K562 (cell line): ENCODE measurements at regions not wholly inside any gene's neighbourhood (a gene's known extent, or its start where the extent isn't known, plus 50 kb on each side); places are given as distances from the start of the nearest gene placed in this dataset.

Source experiments
- ATAC-seq: fragments of 200-7000 bp; cut with Tn5 transposase; 3 replicates; pipeline ENCODE4 v1.9.1; 2020; ENCODE audit warnings: moderate library complexity
- BruUV-seq: library from RNA; stranded (reverse); fragments of 400-500 nt; replicated peaks from 2 replicates; lab custom pipeline; 2021; lab: Mats Ljungman, UMichigan
- CTCF ChIA-PET: fragments of 300-600 bp; formaldehyde crosslinking; extraction: SDS; loops from one replicate; lab custom pipeline; 2021; ENCODE audit warnings: low intra/inter-chr PET ratio; lab: Yijun Ruan, JAX
- POLR2A ChIA-PET: fragments of 300-600, 350-650 bp; sonication (Branson Sonifier 250); formaldehyde crosslinking; extraction: SDS; loops from one replicate; lab custom pipeline; 2021; ENCODE audit warnings: antibody characterized with exemption, inconsistent platforms; lab: Yijun Ruan, JAX
- DNase-seq, 4 experiments: peaks; one replicate each; pipeline versions ENCODE4 v3.0.0 to v3.0.0-alpha.2; 2011 to 2018; ENCODE audit warnings: low spot score in 3 of 4, mixed read lengths in 3 of 4; ENCODE audit errors: extremely low read depth in 1 of 4
- FAIRE-seq: peaks from 2 replicates; lab custom pipeline; 2011; peaks lifted over from hg19 to GRCh38; lab: Jason Lieb, UNC
- H2AFZ ChIP-seq: 2 replicates; pipeline ENCODE4 v1.6.0; 2011; ENCODE audit warnings: low read depth, low read length, control low read depth, inconsistent platforms
- H3K27ac ChIP-seq: fragments of 200-600 bp; 3 replicates; pipeline ENCODE4 v1.8.0; 2011; ENCODE audit warnings: low read depth, mild to moderate bottlenecking, control low read depth, inconsistent platforms, low read length, moderate library complexity, mixed read lengths; ENCODE audit errors: extremely low read depth
- H3K27me3 ChIP-seq, 2 experiments: fragments of 300-600 bp in 1 of 2; 2 replicates in 1 of 2; 3 replicates in 1 of 2; pipeline versions ENCODE4 v1.6.0 to v1.8.0; 2011; ENCODE audit warnings: inconsistent platforms in 2 of 2, low read length in 2 of 2, mild to moderate bottlenecking in 1 of 2, mixed read lengths in 1 of 2, moderate library complexity in 1 of 2; ENCODE audit not compliant: control insufficient read depth in 2 of 2, insufficient read depth in 2 of 2
- H3K36me3 ChIP-seq: fragments of 300-600 bp; 3 replicates; pipeline ENCODE4 v1.8.0; 2011; ENCODE audit warnings: mild to moderate bottlenecking, low read length, inconsistent platforms; ENCODE audit not compliant: control insufficient read depth, insufficient read depth
- H3K4me1 ChIP-seq, 2 experiments: fragments of 200-600 bp in 1 of 2; replicated peaks in 1 of 2; 2 replicates in 1 of 2; 3 replicates in 1 of 2; pipeline versions ENCODE4 v1.5.1 to v1.8.0; 2011; ENCODE audit warnings: inconsistent platforms in 2 of 2, low read length in 2 of 2, mild to moderate bottlenecking in 1 of 2, mixed read lengths in 1 of 2, moderate library complexity in 1 of 2; ENCODE audit not compliant: control insufficient read depth in 2 of 2, insufficient read depth in 2 of 2
- H3K4me2 ChIP-seq: 2 replicates; pipeline ENCODE4 v1.6.1; 2011; ENCODE audit warnings: low read length, control low read depth, inconsistent platforms, mixed read lengths; ENCODE audit not compliant: insufficient read depth
- H3K4me3 ChIP-seq: fragments of 200-600 bp; sonication (generic), shearing (Covaris generic); 2 replicates; pipeline ENCODE4 v1.5.1; 2016; ENCODE audit warnings: control low read depth, inconsistent platforms
- H3K79me2 ChIP-seq: fragments of 200-600 bp; 3 replicates; pipeline ENCODE4 v1.8.0; 2011; ENCODE audit warnings: low read length, inconsistent platforms; ENCODE audit not compliant: control insufficient read depth, insufficient read depth
- H3K9ac ChIP-seq, 2 experiments: 2 replicates each; pipeline versions ENCODE4 v1.6.0 to v1.6.1; 2011; ENCODE audit warnings: low read depth in 2 of 2, low read length in 2 of 2, control low read depth in 1 of 2, inconsistent platforms in 1 of 2, mild to moderate bottlenecking in 1 of 2, mixed read lengths in 1 of 2; ENCODE audit not compliant: insufficient read depth in 1 of 2
- H3K9me1 ChIP-seq: one replicate; pipeline ENCODE4 v1.6.0; 2011; ENCODE audit warnings: inconsistent platforms, mild to moderate bottlenecking, low read length, moderate library complexity; ENCODE audit not compliant: control insufficient read depth, insufficient read depth
- H3K9me3 ChIP-seq: replicated peaks from 2 replicates; pipeline ENCODE4 v1.5.1; 2011; ENCODE audit warnings: low read depth, low read length, inconsistent platforms; ENCODE audit not compliant: control insufficient read depth, insufficient read depth
- H4K20me1 ChIP-seq: replicated peaks from 2 replicates; pipeline ENCODE4 v1.6.1; 2011; ENCODE audit warnings: low read length, inconsistent platforms, mixed read lengths; ENCODE audit not compliant: control insufficient read depth, insufficient read depth
- PHTF2 ChIP-seq: fragments of 250-450 bp; sonication (Bioruptor Pico); IDR thresholded peaks from 2 replicates; pipeline ENCODE4 v1.5.0; 2021; ENCODE audit warnings: mild to moderate bottlenecking
- WGBS: fragments of 100-300 bp; shearing (Covaris generic); methylation state at CpG from one replicate; pipeline ENCODE4 v1.1.6; 2016; ENCODE audit warnings: low coverage, mixed read lengths; ENCODE audit not compliant: insufficient coverage; ENCODE audit errors: missing lambda C conversion rate; 5-methylcytosine and 5-hydroxymethylcytosine counted together
- in situ Hi-C: fragments of 300-500 bp; cut with MboI; formaldehyde crosslinking; loops from 4 replicates; pipeline ENCODE4 v1.15.0; 2018; ENCODE audit warnings: inconsistent platforms, mixed read lengths
- intact Hi-C: fragments of 100-400 bp; cut with micrococcal nuclease; formaldehyde crosslinking; loops from 2 replicates; pipeline ENCODE4 v1.14.2; 2022
- TF ChIP-seq, protein P1 (sequence below): fragments of 250-450 bp; sonication (Bioruptor Pico); IDR thresholded peaks from 2 replicates; pipeline ENCODE4 v1.4.0; 2020; ENCODE audit warnings: borderline replicate concordance
- TF ChIP-seq, protein P2 (sequence below): fragments of 250-450 bp; sonication (Bioruptor Pico); IDR thresholded peaks from 2 replicates; pipeline ENCODE4 v1.5.0; 2022; ENCODE audit warnings: mild to moderate bottlenecking

DNA sequence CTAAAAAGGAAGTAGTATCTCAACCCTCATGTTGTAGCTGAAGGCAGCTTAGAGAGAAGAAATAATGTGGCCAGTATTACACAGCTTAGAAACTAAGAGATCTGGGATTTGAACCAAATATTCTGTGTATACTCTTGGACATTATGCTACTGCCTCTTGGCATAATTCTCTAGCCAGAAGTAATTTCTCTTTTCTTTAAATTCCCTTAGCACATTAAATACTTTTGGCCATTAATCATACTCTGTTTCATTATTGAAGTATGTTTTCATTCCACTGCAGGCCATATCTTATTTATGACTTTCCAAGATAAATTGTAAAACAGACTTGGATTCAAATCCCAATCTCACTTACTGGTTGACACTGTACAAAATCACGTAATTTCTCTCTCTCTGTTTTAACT lies 181.3 kb upstream of the SPAG17 start:
- no peak overlapping the region for H3K4me2 ChIP-seq
- intact Hi-C loops, result no loop called here
- no peaks in the 10 kb centered on the region for H3K36me3 ChIP-seq
- ChIA-PET CTCF (no interaction called here), POLR2A (no interaction called here)
- no peaks in the 10 kb centered on the region for H3K4me1 ChIP-seq
- no peak overlapping the region for H2AFZ ChIP-seq
- H3K9me1 ChIP-seq, result no peaks in the 10 kb centered on the region
- in situ Hi-C loops, result no loop called here
- no peaks in the 10 kb centered on the region for H3K79me2 ChIP-seq
- no peak overlapping the region for H3K9ac ChIP-seq
- no peak overlapping the region for H3K27ac ChIP-seq
- 4% methylated on average over 1 of the region's 1 CpG for WGBS
- no peak for ATAC-seq
- no TSS peak for BruUV-seq
- TF ChIP-seq PHTF2 (CRISPR knock-in tag), result no peak
- TF ChIP-seq, protein P1, sequence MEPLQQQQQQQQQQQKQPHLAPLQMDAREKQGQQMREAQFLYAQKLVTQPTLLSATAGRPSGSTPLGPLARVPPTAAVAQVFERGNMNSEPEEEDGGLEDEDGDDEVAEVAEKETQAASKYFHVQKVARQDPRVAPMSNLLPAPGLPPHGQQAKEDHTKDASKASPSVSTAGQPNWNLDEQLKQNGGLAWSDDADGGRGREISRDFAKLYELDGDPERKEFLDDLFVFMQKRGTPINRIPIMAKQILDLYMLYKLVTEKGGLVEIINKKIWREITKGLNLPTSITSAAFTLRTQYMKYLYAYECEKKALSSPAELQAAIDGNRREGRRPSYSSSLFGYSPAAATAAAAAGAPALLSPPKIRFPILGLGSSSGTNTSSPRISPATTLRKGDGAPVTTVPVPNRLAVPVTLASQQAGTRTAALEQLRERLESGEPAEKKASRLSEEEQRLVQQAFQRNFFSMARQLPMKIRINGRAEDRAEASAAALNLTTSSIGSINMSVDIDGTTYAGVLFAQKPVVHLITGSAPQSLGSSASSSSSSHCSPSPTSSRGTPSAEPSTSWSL (CRISPR knock-in tag), result no peak
- TF ChIP-seq, protein P2, sequence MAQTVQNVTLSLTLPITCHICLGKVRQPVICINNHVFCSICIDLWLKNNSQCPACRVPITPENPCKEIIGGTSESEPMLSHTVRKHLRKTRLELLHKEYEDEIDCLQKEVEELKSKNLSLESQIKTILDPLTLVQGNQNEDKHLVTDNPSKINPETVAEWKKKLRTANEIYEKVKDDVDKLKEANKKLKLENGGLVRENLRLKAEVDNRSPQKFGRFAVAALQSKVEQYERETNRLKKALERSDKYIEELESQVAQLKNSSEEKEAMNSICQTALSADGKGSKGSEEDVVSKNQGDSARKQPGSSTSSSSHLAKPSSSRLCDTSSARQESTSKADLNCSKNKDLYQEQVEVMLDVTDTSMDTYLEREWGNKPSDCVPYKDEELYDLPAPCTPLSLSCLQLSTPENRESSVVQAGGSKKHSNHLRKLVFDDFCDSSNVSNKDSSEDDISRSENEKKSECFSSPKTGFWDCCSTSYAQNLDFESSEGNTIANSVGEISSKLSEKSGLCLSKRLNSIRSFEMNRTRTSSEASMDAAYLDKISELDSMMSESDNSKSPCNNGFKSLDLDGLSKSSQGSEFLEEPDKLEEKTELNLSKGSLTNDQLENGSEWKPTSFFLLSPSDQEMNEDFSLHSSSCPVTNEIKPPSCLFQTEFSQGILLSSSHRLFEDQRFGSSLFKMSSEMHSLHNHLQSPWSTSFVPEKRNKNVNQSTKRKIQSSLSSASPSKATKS, result no peak
- TF ChIP-seq, all 486 proteins: peak for 0
- Histone ChIP-seq H3K9me3 (no peaks in the 10 kb centered on the region), H4K20me1 (no peaks in the 10 kb centered on the region), H3K4me3 (no peak overlapping the region), H3K27me3 (no peaks in the 10 kb centered on the region)
- DNase-seq (no peak), FAIRE-seq (no peak)
